NT2/D1 (cell line): ENCODE measurements at regions not wholly inside any gene's neighbourhood (a gene's known extent, or its start where the extent isn't known, plus 50 kb on each side); places are given as distances from the start of the nearest gene placed in this dataset.

Source experiments
- DNase-seq: peaks from one replicate; pipeline ENCODE4 v3.0.0-alpha.2; 2011; ENCODE audit warnings: low read depth, low spot score
- H3K27me3 ChIP-seq: 2 replicates; pipeline ENCODE4 v1.6.0; 2011; ENCODE audit warnings: mild to moderate bottlenecking; ENCODE audit not compliant: insufficient read length, insufficient read depth
- H3K36me3 ChIP-seq: 2 replicates; pipeline ENCODE4 v1.6.1; 2011; ENCODE audit warnings: mild to moderate bottlenecking, low read length, mixed read lengths; ENCODE audit not compliant: insufficient read depth, insufficient read length
- H3K4me1 ChIP-seq: 2 replicates; pipeline ENCODE4 v1.5.1; 2011; ENCODE audit not compliant: insufficient read depth, insufficient read length
- H3K4me3 ChIP-seq: 2 replicates; pipeline ENCODE4 v1.5.1; 2011; ENCODE audit warnings: low read depth; ENCODE audit not compliant: insufficient read length
- H3K9ac ChIP-seq: 2 replicates; pipeline ENCODE4 v1.6.0; 2011; ENCODE audit warnings: low read depth; ENCODE audit not compliant: insufficient read length
- H3K9me3 ChIP-seq: 2 replicates; pipeline ENCODE4 v1.5.1; 2011; ENCODE audit warnings: mild to moderate bottlenecking, low read length; ENCODE audit not compliant: insufficient read depth
- SUZ12 ChIP-seq: IDR thresholded peaks from 2 replicates; pipeline ENCODE4 v1.6.1; 2011; ENCODE audit not compliant: insufficient read length, insufficient read depth; ENCODE audit errors: extremely low read depth
- YY1 ChIP-seq: IDR thresholded peaks from 2 replicates; pipeline ENCODE4 v1.6.1; 2011; ENCODE audit not compliant: insufficient read length, insufficient read depth
- ZNF274 ChIP-seq: IDR thresholded peaks from 2 replicates; pipeline ENCODE4 v1.6.1; 2011; ENCODE audit warnings: mild to moderate bottlenecking, low read depth, low read length

DNA sequence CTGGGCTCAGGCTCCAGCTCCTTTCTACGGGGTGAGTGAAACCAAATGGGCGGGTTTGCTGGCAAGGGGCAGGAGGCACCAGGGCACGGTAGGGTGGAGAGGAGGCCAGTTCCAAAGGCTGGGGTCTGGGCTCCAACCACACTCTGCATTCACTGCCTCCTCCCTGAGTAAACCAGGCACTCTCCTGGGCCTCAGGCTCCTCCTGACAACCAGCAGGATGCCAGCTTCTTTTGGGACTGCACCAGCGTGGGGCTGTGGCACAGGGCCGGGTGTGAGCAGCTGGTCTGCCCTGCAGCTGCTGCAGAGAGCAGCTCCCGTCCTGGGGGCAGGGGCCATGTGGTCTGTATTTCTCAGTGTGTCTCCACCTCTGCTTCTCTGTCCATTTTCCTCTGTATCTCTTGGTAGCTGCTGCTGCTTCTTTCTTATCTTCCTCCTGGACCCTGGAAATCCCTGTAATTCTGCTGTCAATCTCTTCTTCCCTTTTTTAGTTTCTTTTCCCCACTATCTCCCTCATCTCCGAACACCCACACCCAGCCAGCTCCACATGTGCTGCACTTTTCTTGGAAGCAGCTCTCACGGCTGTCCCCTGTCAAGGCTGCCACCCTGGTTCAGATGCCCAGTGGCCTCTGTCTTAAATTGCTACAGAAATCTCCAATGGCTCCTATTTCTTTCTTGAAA lies 54.9 kb upstream of the TBC1D21 start:
- Histone ChIP-seq H3K4me3 (no peak overlapping the region), H3K27me3 (peaks cover 5% of the 10 kb centered on the region)
- DNase-seq, result no peak

DNA sequence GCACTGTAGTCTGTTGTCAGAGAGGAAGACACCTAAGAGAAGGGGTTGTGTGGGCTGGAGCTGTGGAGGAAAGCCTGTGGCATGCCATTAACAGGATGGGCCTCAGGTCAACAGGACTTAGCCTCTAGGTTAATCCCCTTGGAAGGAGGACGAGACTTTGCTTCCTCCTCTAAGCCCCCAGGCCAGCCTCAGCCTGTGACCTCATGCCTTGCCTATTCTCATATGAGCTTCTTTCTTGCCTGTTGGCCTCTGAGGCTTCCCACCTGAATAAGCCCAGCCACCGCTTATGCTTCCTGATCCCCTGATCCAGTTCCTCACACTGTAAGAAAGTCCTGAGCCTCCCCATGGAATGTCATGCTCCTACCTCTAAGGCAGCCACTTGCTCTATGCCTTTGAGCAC lies 52.2 kb upstream of the TBC1D21 start:
- Histone ChIP-seq H3K9me3 (no peaks in the 10 kb centered on the region), H3K4me1 (no peaks in the 10 kb centered on the region), H3K27me3 (no peaks in the 10 kb centered on the region), H3K4me3 (no peak overlapping the region), H3K36me3 (no peaks in the 10 kb centered on the region), H3K9ac (no peak overlapping the region)
- DNase-seq, result no peak
- no peak for TF ChIP-seq SUZ12
- TF ChIP-seq YY1, result no peak
- no peak for TF ChIP-seq ZNF274

More for the DNA sequence above, 54.9 kb upstream of the TBC1D21 start:
- Histone ChIP-seq H3K4me1 (no peaks in the 10 kb centered on the region), H3K9me3 (no peaks in the 10 kb centered on the region), H3K9ac (no peak overlapping the region), H3K36me3 (no peaks in the 10 kb centered on the region)
- TF ChIP-seq ZNF274 (no peak), SUZ12 (no peak), YY1 (no peak)

DNA sequence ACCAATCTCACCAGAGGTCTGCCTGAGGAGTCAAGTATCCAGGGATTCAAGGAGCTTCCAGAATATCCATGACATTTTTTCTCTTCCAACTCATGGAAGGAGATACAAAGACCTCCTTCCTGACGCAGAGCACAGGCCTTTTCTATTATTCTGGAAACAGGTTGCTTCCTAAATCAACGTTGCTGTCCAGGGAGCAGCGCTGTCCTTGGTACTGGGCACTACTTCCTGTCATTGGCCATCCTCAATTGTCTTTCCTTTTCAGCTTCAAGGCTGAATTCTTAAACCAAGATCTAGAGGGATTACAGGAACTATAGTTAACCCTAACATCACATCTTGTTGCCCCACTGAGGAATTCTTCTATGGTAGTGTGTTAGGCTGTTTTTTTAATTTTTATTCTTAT lies 50.4 kb upstream of the TBC1D21 start:
- TF ChIP-seq ZNF274, result no peak
- no peak overlapping the region for H3K9ac ChIP-seq
- no peaks in the 10 kb centered on the region for H3K9me3 ChIP-seq
- H3K4me1 ChIP-seq, result no peaks in the 10 kb centered on the region
- no peaks in the 10 kb centered on the region for H3K36me3 ChIP-seq
- no peaks in the 10 kb centered on the region for H3K27me3 ChIP-seq
- H3K4me3 ChIP-seq, result no peak overlapping the region
- DNase-seq, result peak; percentile 22
